GM13977 (cell line): ENCODE measurements at regions not wholly inside any gene's neighbourhood (a gene's known extent, or its start where the extent isn't known, plus 50 kb on each side); places are given as distances from the start of the nearest gene placed in this dataset.
A peak's percentile ranks its signal among the peaks of the same experiment; 100 is the strongest.

ENCODE experiments used
- DNase-seq: peaks from one replicate; pipeline ENCODE4 v3.0.0; 2012; ENCODE audit warnings: low spot score
- in situ Hi-C: fragments of 300-500 bp; cut with MboI; formaldehyde crosslinking; loops from one replicate; pipeline ENCODE4 v1.12.0; 2022; ENCODE audit warnings: low sequenced_read_pairs, low pct_unique_long_range_greater_than_20kb, mixed read lengths, inconsistent platforms; ENCODE audit not compliant: unreplicated experiment
- TF ChIP-seq, protein P1 (sequence below): IDR thresholded peaks from 2 replicates; pipeline ENCODE4 v1.5.1; 2012; ENCODE audit warnings: mild to moderate bottlenecking, control low read depth; ENCODE audit not compliant: insufficient read depth; ENCODE audit errors: extremely low read depth, missing control alignments

DNA sequence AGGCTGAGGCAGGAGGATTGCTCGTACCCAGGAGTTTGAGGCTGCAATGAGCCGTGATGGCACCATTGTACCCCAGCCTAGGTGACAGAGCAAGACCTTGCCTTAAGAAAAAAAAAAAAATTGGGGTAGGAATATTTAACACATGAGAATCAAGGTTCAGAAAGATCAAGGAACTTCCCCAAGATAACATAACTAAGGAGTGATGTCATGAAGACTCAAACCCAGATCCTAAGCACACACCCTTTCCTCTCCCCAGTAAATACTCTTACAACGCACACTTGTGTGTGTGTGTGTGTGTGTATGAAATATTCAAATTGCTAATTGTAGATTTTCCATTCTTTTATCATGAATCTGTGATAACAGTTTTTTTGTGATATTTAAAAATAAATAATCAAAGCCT lies 90.6 kb upstream of the NUDT4 start:
- in situ Hi-C loops, result no loop called here
- no peak for DNase-seq
- TF ChIP-seq, protein P1, sequence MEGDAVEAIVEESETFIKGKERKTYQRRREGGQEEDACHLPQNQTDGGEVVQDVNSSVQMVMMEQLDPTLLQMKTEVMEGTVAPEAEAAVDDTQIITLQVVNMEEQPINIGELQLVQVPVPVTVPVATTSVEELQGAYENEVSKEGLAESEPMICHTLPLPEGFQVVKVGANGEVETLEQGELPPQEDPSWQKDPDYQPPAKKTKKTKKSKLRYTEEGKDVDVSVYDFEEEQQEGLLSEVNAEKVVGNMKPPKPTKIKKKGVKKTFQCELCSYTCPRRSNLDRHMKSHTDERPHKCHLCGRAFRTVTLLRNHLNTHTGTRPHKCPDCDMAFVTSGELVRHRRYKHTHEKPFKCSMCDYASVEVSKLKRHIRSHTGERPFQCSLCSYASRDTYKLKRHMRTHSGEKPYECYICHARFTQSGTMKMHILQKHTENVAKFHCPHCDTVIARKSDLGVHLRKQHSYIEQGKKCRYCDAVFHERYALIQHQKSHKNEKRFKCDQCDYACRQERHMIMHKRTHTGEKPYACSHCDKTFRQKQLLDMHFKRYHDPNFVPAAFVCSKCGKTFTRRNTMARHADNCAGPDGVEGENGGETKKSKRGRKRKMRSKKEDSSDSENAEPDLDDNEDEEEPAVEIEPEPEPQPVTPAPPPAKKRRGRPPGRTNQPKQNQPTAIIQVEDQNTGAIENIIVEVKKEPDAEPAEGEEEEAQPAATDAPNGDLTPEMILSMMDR, result no peak

DNA sequence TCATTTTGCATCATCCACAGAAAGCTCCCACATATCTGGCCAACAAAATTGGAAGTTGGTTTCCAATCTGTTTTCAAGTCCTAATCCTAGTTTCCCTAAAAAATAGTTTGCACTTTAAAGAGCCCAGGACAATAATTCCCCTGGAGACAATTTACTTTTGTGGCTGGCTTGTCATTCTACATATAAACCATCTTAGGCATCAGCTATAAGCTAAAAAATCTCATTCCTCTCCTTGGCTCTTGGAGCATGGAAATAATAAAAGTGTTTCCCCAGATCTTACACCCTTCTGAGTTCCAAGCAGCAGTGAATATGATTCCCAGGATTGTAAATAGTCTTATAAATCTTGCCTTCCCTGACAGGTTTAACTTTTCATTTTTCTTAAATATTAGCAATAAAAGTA lies 89.1 kb upstream of the NUDT4 start:
- DNase-seq, result no peak
- TF ChIP-seq, protein P1, result no peak
- in situ Hi-C loops, result no loop called here

DNA sequence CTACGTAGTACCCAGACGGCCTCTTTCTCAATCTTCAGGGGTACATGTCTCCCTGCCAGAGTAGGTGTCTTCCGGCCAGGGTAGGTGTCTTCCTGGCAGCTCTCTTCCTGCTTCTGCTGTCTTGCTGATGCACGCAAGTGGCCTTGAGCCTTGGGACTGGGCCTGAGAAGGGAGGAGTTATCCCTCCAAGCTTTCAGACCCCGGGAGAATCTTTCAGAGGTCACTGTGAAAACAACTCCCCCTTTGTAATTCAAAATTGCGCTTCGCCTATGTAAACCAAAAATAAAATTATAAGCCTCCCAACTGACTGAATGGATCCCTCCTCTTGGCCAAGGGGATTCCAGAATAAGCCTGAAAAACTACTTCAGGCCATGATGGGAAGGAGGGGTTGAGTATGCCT lies 87.3 kb upstream of the NUDT4 start:
- in situ Hi-C loops, result no loop called here
- DNase-seq, result no peak
- TF ChIP-seq, protein P1, result no peak

DNA sequence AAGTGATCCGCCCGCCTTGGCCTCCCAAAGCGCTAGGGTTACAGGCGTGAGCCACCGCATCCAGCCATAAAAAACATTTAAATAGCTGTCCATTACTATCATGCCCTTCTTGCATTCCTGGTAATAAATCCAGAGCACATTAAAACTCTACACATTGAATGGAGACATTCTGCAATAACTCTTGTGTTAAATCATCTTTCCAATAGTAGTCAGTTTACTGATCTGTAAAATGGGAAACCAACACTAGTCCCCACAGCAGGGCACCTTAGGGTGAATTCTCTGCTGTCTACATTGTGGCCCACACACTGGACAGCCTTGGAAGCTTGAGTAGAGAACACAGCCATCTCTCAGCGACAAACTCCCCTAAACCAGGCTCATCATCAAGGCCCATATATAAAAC lies 85.5 kb upstream of the NUDT4 start:
- DNase-seq, result no peak
- in situ Hi-C loops, result no loop called here
- TF ChIP-seq, protein P1, result no peak

DNA sequence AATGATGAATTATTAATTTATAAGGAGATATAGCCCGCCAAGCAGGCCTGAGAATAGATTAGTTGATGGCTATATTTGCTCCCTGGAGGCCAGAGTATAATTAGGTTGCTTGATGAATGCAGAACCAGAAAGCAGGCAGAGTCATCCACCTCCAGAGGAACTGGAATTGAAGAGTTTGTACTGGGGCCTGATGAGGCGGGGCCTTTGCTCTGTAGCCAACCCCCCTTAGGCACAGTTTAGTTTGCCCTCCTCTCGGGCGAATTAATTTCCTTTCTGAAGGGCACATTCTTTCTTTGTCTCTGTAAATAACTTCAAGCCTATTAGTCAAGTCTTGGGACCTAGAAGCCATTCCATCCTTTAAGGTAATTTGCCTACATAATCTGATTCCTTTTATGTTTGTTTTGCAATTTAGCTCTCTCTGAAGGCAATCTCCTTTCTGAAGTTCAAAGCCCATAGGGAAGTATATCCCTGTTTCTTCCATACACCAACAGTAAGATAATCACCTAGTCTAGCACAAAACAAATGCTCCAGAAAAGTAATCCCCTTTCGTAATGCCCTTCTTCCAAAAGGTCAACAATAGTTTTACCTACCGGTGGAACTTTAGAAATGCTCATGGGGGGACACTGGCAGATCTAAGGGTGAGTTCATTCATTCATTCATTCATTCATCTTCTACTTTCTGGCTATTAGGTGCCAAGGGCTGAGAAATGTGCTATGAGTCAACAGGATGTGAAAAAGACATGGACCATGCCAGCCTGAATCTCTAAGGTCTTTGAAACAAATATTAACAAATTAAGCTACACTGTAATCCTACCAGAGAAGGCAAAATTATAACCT lies 84.8 kb upstream of the NUDT4 start:
- TF ChIP-seq, protein P1, result no peak
- DNase-seq, result no peak
- in situ Hi-C loops, result no loop called here

DNA sequence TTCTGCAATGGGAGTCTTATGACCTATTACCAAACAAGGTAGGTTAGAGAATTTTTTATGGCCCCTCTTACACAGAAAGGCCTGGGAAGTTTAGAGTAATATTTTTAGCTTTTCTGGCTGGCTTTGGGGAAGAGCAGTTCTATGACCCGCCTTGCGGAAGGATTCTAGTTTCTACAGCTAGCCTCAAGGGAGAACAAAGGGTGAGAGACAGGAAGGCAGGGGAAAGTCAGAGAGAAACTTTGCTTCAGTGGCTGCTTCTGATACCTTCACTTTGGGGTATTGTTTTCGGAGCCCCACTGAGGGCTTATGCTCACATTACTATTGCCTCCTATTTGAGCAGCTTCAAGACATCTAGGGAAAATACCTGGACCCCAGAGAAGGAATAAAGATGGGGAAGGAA lies 80.7 kb upstream of the NUDT4 start:
- DNase-seq, result peak; percentile 36

More for the DNA sequence above, 80.7 kb upstream of the NUDT4 start:
- in situ Hi-C loops, result no loop called here
- TF ChIP-seq, protein P1, result no peak
